GM21515 (cell line): ENCODE measurements at regions not wholly inside any gene's neighbourhood (a gene's known extent, or its start where the extent isn't known, plus 50 kb on each side); places are given as distances from the start of the nearest gene placed in this dataset.

Experiments used
- ATAC-seq: cut with Tn5 transposase; IDR thresholded peaks from one replicate; pipeline ENCODE4 v1.9.1; 2021; ENCODE audit not compliant: unreplicated experiment

GRCh38 chr11:133723056-133723455, 122.3 kb downstream of the SPATA19 start:
- ATAC-seq, result no peak

- no peak for ATAC-seq
Observed at GRCh38 chr11:133720951-133721350, 124.4 kb downstream of the SPATA19 start.

GRCh38 chr11:133719532-133720235, 125.6 kb downstream of the SPATA19 start:
- no peak for ATAC-seq

GRCh38 chr11:133718831-133719230, 126.5 kb downstream of the SPATA19 start:
- ATAC-seq, result no peak

GRCh38 chr11:133718238-133718637, 127.1 kb downstream of the SPATA19 start:
- no peak for ATAC-seq

GRCh38 chr11:133716602-133717001, 128.7 kb downstream of the SPATA19 start:
- ATAC-seq, result no peak

- ATAC-seq, result no peak
Observed at GRCh38 chr11:133715602-133716001, 129.7 kb downstream of the SPATA19 start.

- no peak for ATAC-seq
Observed at GRCh38 chr11:133714471-133715375, 130.6 kb downstream of the SPATA19 start.

GRCh38 chr11:133713844-133714243, 131.5 kb downstream of the SPATA19 start:
- no peak for ATAC-seq

GRCh38 chr11:133713406-133713805, 131.9 kb downstream of the SPATA19 start:
- no peak for ATAC-seq

- no peak for ATAC-seq
Observed at GRCh38 chr11:133712051-133712560, 133.2 kb downstream of the SPATA19 start.

- no peak for ATAC-seq
Observed at GRCh38 chr11:133711545-133711944, 133.8 kb downstream of the SPATA19 start.

GRCh38 chr11:133710681-133711240, 134.6 kb downstream of the SPATA19 start:
- ATAC-seq, result no peak

- ATAC-seq, result no peak
Observed at GRCh38 chr11:133710241-133710640, 135.1 kb downstream of the SPATA19 start.

- ATAC-seq, result no peak
Observed at GRCh38 chr11:133708547-133709051, 136.7 kb downstream of the SPATA19 start.

GRCh38 chr11:133706925-133707794, 138.2 kb downstream of the SPATA19 start:
- ATAC-seq, result no peak

GRCh38 chr11:133705873-133706272, 139.4 kb downstream of the SPATA19 start:
- no peak for ATAC-seq

GRCh38 chr11:133705074-133705648, 140.2 kb downstream of the SPATA19 start:
- no peak for ATAC-seq

- no peak for ATAC-seq
Observed at GRCh38 chr11:133699071-133699470, 146.2 kb downstream of the SPATA19 start.

- no peak for ATAC-seq
Observed at GRCh38 chr11:133698654-133699053, 146.7 kb downstream of the SPATA19 start.
